Glomerular visceral epithelial cell (primary cell): ENCODE measurements at regions not wholly inside any gene's neighbourhood (a gene's known extent, or its start where the extent isn't known, plus 50 kb on each side); places are given as distances from the start of the nearest gene placed in this dataset.
"Not testable (repeated sequence)": the region's sequence is repeated elsewhere in the genome, so short reads cannot be mapped to it uniquely, and the experiment has no call there.

ENCODE experiments used
- DNase-seq: peaks from one replicate; pipeline ENCODE4 v3.0.0-alpha.2; 2016; ENCODE audit errors: extremely low spot score

DNA sequence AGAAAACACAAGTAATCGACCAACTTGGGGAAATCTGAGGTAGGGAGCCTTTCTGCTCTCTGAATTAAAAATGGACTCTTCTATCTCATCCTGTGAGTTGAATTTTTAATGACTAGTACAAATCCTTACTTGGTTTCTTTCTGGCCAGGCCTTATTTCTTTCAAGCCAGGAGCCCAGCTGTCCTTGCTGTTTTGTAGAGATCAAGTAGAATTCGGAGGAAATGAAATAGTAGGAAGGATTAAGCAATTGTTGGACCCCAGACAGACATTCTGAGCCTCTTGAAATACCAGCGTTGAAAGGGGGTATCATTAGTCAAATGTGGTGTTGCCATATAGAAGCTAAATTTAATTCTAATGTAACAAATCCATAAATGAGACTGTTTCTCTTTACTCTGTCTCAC, 53.7 kb upstream of the SMIM15 start:
- DNase-seq, result no peak

DNA sequence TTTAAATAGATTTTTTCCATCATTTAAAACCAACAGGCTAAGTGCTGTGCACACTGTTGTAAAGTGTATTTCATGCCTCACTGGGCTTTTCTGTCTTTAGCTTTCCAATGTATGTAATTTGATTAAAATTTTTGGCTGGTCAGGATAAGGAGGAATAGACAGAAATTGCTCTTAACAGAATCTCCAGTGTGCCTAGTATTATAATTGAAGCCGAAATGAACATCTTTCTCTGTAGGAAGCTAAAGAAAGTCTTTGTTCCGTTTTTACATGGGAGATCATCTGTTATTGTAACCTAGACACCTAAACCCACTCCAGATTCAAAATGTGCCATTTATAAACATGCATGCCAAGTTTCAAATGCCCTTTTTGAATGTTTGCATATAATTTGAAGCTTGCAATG, 54.5 kb upstream of the SMIM15 start:
- no peak for DNase-seq

DNA sequence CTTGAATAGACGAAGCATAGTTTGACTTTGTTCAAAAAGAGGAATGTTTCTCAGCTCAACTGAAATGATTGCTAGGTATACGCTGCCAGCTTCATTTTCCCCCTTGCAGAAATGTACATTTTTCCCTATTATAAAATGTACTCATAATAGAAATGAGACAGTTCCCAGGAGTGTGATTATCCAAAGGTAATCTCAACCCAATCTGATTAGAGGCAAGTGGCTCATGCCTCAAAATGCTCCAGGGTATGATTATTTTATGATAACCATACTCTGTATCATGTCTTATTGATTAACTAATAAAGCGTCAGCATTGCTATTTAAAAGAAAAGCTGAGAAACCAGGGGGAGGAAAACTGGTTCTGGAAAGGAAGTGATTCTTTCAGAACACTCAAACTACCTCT, 54.9 kb upstream of the SMIM15 start:
- DNase-seq, result no peak

DNA sequence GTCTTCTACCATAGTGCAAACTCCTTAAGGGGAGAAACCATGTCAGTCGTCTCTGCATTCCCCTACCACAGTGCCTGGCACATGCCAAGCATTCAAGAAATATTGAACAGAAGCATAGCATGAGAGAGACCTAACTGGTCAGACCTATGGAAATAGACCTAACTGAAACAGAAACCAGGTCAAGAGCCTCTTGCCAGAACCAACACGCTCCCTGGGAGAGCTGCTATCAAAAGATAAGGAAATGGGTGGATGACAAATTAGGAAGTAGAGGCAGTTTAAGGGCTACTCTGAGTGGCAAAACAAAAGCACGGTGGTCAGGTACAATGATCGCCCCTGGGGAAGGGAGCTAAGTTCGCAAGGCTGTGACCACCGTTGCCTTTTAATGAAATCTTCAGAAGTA, 66.0 kb upstream of the SMIM15 start:
- DNase-seq, result no peak

DNA sequence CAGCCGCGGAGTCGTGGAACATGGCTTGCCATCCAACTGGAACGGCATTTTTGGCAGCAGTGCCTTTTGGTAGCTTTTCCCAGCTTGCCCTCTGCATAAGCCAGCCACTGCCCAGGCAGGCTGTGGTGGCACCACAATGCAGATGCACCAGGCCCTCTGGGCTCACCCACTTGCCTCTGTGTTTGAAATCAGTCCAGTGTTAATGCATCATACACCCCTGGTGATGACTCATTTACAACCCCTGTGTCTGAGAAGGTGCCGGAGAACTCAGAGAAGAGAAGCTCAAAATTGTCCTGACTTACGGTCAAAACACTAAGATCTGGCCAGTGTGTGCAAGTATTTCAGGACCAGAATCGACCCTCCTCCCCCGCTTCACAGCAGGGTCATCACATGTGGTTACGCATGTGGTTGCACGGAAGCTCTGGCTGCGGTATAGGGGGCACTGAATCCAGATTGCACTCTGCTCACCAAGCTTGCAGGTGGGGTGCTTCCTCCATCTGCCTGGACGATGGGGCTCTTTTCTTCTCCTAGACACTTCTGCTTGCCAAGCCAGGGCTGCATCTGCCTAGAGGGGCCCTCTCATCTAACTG, 66.5 kb upstream of the SMIM15 start:
- DNase-seq, result peak; percentile 81

DNA sequence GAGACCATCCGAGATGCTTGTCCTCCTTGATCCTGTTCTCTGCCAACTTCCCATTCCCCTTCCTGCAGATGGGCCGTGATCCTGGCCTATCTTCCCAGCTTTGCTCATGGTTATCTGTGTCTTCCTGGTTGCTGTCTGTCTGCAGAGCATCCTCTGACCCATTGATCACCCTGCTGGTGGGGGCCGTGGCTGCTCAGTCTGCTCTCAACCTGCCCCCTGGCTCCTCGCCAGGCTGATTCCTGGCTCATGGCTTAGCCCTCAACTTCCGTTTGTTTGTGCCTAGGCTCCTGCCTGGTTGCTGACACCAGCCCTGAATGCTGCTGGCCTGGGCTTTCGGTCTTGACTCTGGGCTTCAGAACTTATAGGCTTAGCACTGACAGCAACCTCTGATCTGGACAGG, 67.1 kb upstream of the SMIM15 start:
- peak; percentile 5 for DNase-seq

DNA sequence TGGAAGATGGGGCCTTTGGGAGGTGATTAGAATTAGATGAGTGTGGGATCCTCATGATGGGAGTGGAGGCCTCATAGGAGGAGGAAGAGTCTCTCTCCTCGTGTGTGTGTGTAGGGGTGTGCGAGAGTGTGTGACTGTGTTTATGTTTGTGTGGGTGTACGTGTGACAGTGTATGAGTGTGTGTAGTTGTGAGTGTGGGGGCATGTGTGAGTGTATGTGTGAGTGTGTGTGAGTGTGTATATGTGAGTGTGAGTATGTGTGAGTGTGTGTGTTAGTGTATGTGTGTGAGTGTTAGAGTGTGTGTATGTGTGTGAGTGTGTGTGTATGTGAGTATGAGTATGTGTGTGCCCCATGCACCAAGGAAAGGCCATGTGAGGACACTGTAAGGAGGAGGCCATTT, 68.2 kb upstream of the SMIM15 start:
- DNase-seq, result no peak

DNA sequence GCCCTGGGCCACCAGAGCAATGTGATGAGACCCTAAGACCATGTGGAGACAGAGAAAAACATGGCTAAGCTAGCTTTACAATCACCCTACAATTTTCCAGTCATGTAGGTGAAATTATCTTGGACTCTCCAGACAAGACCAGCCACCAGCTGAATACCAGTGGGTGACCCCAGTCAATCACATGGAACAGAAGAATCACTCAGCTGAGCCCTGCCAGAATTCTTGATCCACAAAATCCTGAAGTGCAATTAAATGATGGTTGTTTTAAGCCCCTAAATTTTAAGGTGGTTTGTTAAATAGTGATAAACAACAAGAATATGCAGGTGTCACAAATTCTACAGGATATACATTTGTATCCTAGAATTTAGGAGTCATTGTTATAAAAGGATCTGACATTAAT, 69.5 kb upstream of the SMIM15 start:
- DNase-seq, result no peak

DNA sequence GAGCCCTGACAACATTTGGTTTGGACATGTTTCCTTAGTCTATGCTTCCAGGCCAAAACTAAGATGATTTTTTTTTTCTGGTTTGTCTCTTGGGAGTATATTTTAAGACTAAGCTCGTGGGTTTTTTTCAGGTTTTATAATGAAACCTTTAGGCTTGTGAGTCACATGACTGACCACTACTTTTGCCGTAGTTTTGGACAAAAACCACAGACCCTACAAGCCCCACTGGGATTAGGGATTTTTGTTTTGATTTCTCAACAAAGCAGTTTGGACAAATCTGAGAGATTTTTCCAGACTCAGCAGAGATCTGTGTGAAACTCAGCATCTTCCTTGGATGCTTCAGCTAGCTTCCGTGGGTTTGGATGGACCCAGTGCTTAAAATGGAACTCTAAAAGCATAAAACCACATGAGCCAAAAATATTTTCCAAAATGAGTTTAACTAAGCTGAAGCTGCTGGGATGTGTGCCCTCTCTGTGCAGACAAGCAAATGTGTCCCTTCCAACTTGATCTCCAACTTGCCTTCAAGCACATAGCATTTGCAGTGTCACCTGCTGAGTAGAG, 70.3 kb upstream of the SMIM15 start:
- no peak for DNase-seq

DNA sequence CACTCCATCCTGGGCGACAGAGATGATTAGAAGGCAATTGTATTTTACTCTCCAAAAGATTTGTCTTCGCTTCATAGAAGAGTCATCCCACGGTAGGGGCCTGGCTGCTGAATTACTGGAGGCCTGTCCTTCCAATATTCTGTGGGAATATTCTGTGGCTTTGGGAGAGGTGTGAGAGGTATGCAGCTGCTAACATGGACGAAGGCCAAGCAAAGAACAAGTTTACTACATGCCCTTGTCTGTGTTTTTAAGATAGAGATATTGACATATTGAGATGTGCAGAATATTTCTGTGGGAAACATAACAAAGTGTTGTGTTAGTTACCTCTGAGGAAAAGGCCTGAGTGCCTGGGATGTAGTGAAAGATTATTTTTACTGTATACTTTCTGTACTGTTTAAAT, 71.8 kb upstream of the SMIM15 start:
- DNase-seq, result no peak

DNA sequence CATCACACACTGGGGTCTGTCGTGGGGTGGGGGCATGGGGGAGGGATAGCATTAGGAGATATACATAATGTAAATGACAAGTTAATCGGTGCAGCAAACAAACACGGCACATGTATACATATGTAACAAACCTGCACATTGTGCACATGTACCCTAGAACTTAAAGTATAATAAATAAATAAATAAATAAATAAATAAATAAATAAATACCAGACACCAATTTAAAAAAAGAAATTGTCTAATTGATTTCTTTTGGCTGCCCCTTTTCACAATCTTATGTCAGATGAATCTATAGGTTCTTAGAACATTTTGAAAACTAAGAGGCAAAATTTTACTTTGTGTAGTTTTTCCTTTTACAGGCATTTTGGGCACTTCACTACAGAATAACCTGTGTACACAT, 74.4 kb upstream of the SMIM15 start:
- DNase-seq, result not testable (repeated sequence)

DNA sequence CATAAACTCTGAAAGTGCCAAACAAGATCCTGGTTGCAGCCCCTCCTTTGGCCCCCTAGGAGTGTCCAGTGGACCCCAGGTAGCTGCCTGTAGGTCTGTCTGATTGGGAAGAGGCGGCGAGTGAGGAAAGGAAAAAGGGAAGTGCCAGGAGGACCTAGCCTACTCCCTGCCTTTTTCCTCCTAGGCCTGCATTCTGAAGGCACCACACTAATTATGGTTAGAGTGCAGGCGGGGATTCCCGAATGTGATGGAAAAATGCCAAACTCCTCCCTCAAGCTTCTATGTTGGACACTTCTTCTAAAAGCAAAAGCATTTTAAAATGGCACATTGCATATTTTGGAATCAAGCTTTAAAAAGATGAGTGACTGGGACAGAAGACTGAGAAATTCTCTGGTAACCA, 83.2 kb upstream of the SMIM15 start:
- DNase-seq, result no peak

DNA sequence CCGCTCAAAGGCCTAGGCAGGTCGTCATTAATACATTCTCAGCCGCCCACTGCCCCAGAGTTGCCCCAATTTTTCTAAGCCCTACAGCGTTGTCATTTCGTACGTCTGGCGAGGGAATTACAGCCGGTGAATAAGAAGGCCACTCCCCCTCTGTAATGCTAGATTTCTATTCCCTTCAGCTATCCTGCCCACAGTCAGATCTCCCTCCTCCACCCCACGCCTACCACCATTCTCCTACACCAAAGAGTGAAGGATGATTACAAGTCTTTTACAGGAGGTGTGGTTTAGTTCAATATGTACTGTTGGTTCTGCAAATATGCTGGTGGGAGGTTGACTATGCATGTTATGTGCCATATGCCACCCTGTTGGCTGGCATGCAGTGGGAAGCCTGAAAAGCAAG, 83.7 kb upstream of the SMIM15 start:
- DNase-seq, result no peak

DNA sequence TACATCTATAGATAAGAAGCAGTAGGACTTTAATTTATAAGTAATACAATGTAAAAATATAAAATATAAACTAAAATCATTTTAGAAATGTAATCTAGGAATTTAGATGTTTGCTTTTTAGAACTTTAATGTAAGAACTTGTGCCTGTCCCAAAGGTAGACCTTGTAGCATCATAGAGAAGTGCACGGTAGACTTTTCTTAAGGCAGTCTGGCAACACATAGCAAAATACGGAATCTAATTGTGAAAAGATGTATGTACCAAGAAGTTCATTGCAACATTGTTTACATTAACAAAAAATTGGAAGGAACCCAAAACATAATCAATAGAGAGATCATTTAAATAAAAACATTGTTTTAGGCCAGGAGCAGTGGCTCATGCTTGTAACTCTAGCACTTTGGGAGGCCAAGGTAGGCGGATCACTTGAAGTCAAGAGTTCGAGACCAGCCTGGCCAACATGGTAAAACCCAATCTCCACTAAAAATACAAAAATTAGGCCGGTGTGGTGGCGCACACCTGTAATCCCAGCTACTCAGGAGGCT, 84.6 kb upstream of the SMIM15 start:
- DNase-seq, result no peak

DNA sequence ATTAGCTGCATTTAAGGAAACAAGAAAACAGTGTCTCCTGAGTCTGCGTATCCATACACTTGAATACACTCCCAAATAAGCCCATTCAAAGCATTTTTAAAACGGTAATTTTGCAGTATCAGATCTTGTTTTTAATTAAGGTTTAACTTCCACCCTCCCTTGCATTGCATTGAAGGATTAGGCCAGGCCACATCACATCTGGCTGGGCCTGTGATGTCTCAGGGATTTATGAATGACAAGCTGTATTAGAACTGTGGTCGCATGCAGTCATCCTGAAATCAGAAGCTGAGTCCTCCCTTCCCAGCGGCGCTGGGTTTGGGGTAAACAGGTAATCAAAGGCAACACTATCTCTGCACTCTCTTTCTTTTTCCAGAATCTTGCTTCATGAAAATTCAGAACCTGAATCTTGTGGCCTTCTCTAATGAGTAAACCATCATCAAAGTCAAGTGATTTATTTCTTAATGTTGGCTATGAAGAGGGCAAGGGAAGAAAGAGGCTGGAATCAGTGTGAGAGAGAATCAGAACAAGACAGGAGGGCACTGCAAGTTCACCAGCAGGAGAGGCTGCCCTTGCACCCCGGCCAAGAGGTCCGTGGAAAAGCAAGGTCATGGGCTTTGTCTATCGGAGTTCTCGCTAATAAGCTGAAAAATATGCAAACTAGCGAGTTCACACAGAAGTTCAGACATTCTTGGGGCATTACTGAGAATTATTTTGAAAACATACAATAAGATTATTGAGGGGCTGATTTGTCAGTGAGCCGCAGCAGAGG, 80.0 kb upstream of the ZSWIM6 start:
- no peak for DNase-seq

DNA sequence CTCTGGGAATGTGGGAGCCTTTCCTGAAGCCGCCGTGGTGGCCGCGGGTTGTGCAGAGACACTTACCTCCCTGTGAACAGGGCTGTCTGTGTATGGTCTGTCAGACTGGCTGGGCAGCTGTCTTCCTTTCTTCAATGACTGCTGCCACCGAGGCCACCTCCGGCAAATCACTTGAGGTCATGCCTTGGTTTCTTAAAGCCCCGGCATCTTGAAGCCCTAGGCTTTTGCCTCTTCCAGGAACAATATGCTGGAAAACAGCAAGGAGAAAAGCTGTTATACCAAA, 79.5 kb upstream of the ZSWIM6 start:
- no peak for DNase-seq

DNA sequence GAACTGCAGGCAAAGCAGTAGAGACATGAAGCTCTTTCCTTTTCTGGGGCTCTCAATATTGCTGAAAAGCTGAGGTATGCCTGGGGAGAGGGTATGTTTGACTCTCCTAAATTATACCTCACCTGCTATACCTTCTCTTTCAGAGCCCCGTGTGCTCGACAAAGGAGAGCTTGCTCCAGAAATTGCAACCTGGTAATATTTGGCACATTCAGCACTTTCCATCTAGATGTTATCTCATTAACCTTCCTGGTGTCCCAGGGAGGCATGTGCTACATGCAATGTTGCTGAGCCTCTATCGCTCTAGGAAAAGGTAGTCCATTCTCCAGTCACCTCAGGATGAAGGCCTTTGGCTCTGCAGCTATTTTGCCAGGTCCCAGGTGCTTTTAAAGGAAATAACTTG, 78.5 kb upstream of the ZSWIM6 start:
- no peak for DNase-seq

DNA sequence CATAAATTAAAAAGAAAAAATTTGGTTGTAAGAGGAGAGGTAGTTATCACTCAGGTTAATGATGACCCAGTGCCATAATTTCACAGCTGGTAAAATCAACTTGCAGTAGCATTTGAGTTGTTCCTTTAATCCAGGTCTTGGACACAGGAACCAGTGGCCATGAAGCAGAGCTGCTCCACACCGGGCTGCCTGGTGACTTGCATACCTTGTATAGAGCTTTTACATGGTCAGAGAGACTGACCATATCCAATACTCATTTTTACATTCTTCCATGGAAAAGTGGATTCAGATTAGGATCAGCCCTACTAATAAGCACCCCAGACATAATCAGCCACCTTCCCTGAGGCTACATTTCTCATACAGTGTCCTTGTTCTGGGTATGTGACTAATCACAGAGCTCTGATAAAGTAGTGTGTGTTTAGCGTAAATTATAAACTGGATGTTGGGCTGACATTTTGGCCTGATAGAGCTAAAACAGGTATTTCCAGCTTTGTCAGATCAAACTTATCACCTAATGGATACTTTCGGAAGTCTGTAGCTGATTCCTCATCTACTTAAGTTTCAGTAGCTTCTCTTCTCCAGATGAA, 77.0 kb upstream of the ZSWIM6 start:
- DNase-seq, result no peak

DNA sequence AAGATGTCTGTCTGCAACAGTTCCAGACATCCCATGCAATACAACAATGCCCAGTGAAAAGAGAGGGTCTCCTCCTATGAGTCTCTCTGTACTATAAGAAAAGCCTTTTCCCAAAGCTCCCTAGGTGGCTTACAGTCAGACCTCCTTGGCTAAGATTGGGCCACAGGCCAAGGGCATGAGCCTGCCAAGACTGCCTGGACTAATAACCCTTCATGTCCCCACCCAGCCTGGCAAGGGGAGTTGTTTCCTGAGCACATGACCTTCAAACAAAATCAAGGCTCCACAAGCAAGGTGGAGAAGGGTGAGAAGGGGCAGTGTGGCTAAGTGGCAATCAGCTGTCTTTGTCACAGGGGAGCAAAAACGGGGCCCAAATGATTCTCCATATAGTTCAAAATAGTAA, 75.6 kb upstream of the ZSWIM6 start:
- no peak for DNase-seq

DNA sequence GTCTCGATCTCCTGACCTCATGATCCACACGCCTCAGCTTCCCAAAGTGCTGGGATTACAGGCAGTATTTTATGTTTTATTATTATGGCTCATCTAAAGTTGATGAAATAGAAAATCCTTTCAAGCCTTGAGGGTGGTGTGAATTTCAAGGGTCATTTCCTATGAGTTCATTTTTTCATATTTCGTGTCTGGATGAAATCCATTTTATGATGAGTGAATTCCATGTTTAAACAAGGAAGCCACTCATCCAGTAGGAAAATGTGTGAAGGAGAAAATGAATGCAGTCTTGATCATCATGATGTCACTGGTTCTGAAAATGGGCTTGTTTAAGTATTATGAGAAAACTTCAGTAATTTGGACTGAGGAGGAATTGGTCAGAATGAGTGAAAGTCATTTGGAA, 74.6 kb upstream of the ZSWIM6 start:
- DNase-seq, result no peak

DNA sequence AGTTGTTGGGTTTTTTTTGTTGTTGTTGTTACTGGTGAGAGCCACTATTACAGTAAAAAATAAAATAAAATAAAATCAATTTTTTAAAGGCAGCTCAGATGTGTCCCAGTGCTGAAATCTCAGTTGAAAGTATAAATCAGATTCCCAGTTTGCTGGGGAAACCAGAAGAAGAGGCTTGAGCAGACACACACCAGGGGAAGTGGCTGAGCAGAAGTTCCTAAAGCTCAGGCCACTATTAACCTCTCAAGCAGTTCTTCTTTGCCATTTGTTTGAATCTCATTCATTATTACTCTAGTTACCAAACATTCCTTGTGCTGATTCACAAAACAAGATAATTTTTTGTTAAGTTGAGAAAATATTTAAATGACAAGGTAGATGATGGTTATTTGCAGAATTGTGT, 70.9 kb upstream of the ZSWIM6 start:
- DNase-seq, result no peak

DNA sequence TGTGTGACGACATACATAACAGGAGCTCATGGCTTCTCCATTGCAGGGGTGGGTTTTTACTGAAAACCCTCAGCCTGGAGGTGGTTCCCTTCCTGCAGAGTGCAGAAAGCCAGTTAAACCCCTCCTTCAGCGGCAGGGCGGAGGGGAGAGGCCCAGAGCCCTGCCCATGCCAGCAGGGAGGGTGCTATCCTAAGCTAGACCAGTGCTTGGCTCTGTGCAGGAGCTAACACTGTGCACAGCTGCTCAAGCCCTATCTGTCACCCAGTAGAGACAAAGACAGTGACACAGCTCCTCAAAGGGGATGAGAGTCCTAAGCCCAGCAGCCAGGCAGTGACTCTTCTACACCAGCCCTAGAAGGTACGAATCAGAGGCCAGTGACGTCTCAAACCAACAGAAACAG, 70.0 kb upstream of the ZSWIM6 start:
- DNase-seq, result no peak

DNA sequence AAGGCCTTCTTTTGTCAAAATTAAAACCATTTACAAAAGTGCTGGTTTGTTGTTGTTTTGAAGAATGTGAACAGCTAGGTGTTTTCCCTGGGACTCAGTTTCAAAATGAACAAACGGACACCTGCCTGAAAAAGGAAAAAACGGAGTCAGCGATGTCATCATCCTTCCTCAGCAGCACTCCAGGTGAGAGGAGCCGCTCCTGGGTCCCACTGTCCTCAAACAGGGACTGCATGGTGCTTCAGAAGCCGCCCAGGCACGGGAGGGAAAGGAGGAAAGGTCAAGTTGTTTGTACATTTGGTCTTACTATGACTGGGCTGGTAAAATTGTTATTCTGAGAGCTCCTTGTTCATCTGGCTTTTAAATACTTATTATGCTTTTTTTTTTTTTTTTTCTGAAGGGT, 69.0 kb upstream of the ZSWIM6 start:
- DNase-seq, result no peak
